NCI-H1048 (cell line): ENCODE measurements at regions not wholly inside any gene's neighbourhood (a gene's known extent, or its start where the extent isn't known, plus 50 kb on each side); places are given as distances from the start of the nearest gene placed in this dataset.

Source experiments
- DNase-seq: peaks from one replicate; lab custom pipeline; 2025; lab: John Stamatoyannopoulos, UW

- no peak for DNase-seq
Measured at GRCh38 chr2:239670463-239671120, 269.8 kb upstream of the HDAC4 start.

- DNase-seq: no peak
Measured at GRCh38 chr2:239669899-239670460, 269.2 kb upstream of the HDAC4 start.

- DNase-seq: no peak
Measured at GRCh38 chr2:239669181-239669898, 268.5 kb upstream of the HDAC4 start.

GRCh38 chr2:239668651-239669050 lies 267.8 kb upstream of the HDAC4 start:
- no peak for DNase-seq

- no peak for DNase-seq
Measured at GRCh38 chr2:239668042-239668441, 267.2 kb upstream of the HDAC4 start.

- DNase-seq: no peak
Measured at GRCh38 chr2:239667431-239667985, 266.7 kb upstream of the HDAC4 start.

- DNase-seq: no peak
Measured at GRCh38 chr2:239666855-239667376, 266.1 kb upstream of the HDAC4 start.

GRCh38 chr2:239666053-239666854 lies 265.4 kb upstream of the HDAC4 start:
- no peak for DNase-seq

GRCh38 chr2:239664216-239664810 lies 263.5 kb upstream of the HDAC4 start:
- no peak for DNase-seq

- no peak for DNase-seq
Measured at GRCh38 chr2:239663364-239663924, 262.6 kb upstream of the HDAC4 start.

- DNase-seq: no peak
Measured at GRCh38 chr2:239662413-239663120, 261.7 kb upstream of the HDAC4 start.

GRCh38 chr2:239661334-239662312 lies 260.8 kb upstream of the HDAC4 start:
- DNase-seq: no peak

- DNase-seq: no peak
Measured at GRCh38 chr2:239660390-239661230, 259.8 kb upstream of the HDAC4 start.

- DNase-seq: no peak
Measured at GRCh38 chr2:239657992-239658391, 257.2 kb upstream of the HDAC4 start.

GRCh38 chr2:239657236-239657635 lies 256.4 kb upstream of the HDAC4 start:
- DNase-seq: no peak

- no peak for DNase-seq
Measured at GRCh38 chr2:239654266-239654665, 253.4 kb upstream of the HDAC4 start.

GRCh38 chr2:239651859-239652258 lies 251.0 kb upstream of the HDAC4 start:
- DNase-seq: no peak

- DNase-seq: no peak
Measured at GRCh38 chr2:239650674-239651073, 249.9 kb upstream of the HDAC4 start.
